Activated T-helper 1 cell treated with anti-CD3 and anti-CD28 coated beads, Interleukin-12 subunit alpha, Interleukin-12 subunit beta, Interleukin-2, Interleukin-4 antibody, amounts not matched to agents 30 ng/mL and 10 ng/mL and 1 ng/mL, durations not matched to agents 14 hours and 24 hours and 36 hours (primary cell): ENCODE measurements at regions not wholly inside any gene's neighbourhood (a gene's known extent, or its start where the extent isn't known, plus 50 kb on each side); places are given as distances from the start of the nearest gene placed in this dataset.

Source experiments
- DNase-seq: peaks from one replicate; pipeline ENCODE4 v3.0.0; 2021; ENCODE audit warnings: low spot score
- H3K27ac Mint-ChIP-seq: one replicate; pipeline ENCODE4 v1.8.0; 2021; ENCODE audit warnings: mild to moderate bottlenecking, mixed read lengths
- H3K27me3 Mint-ChIP-seq: one replicate; pipeline ENCODE4 v1.8.0; 2022; ENCODE audit warnings: mild to moderate bottlenecking, moderate library complexity, mixed read lengths; ENCODE audit not compliant: insufficient read depth
- H3K36me3 Mint-ChIP-seq: one replicate; pipeline ENCODE4 v1.8.0; 2021; ENCODE audit warnings: low read depth, mixed read lengths
- H3K4me1 Mint-ChIP-seq: one replicate; pipeline ENCODE4 v1.8.0; 2021; ENCODE audit warnings: low read depth, mixed read lengths
- H3K4me3 Mint-ChIP-seq: one replicate; pipeline ENCODE4 v1.8.0; 2021; ENCODE audit warnings: mild to moderate bottlenecking, moderate library complexity, mixed read lengths
- H3K9me3 Mint-ChIP-seq: one replicate; pipeline ENCODE4 v1.8.0; 2021; ENCODE audit warnings: mixed read lengths
- intact Hi-C: fragments of 100-400 bp; cut with micrococcal nuclease; formaldehyde crosslinking; loops from one replicate; pipeline ENCODE4 v1.15.1; 2024

DNA sequence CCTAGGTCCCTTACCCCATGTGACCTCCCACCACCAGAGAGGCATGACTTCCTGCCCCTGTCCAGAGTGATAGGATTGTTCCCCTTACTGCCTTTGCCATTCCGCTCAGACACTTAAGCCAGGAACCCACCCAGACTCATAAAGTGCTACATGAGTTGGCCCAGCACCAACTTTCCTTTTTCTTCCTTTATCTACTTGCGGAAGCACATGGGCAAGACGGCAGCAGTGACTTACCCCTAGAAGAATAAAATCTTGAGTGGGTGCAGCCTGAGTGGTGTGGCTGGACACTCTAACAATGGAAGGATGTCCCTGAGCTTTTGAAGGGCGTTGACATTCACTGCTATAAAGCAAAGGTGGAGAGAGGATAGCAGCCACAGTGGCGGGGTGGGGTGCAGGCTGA lies 100.1 kb downstream of the MAB21L3 start:
- no peaks in the 10 kb centered on the region for H3K36me3 Mint-ChIP-seq
- no peaks in the 10 kb centered on the region for H3K4me1 Mint-ChIP-seq
- H3K9me3 Mint-ChIP-seq = no peaks in the 10 kb centered on the region
- H3K4me3 Mint-ChIP-seq = no peak overlapping the region
- DNase-seq = no peak
- intact Hi-C loops = no loop called here
- peaks cover 4% of the 10 kb centered on the region for H3K27me3 Mint-ChIP-seq
- H3K27ac Mint-ChIP-seq = no peak overlapping the region

DNA sequence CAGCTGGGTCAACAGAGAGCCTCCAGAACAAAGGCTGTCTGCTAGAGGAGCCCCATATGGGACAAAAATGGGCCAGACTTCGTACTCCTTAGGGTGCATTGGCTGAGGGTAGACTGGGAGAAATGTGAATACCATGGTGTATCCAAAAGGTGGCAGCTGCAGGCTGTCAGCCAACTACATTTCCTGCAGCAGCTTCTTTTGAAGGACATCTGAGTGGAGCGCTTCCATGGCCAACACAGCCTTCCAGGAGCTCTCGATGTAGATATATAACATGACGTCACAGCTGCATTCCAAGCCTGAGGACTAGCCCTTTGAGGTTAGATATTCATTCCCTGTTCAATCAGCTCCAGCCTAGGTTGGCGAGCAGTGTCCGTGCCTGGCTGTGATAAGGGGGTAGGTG lies 107.7 kb downstream of the MAB21L3 start:
- no peak overlapping the region for H3K27ac Mint-ChIP-seq
- intact Hi-C loops = no loop called here
- H3K36me3 Mint-ChIP-seq = no peaks in the 10 kb centered on the region
- no peak overlapping the region for H3K4me3 Mint-ChIP-seq
- H3K27me3 Mint-ChIP-seq = peaks cover 8% of the 10 kb centered on the region
- no peaks in the 10 kb centered on the region for H3K4me1 Mint-ChIP-seq
- no peaks in the 10 kb centered on the region for H3K9me3 Mint-ChIP-seq
- no peak for DNase-seq

DNA sequence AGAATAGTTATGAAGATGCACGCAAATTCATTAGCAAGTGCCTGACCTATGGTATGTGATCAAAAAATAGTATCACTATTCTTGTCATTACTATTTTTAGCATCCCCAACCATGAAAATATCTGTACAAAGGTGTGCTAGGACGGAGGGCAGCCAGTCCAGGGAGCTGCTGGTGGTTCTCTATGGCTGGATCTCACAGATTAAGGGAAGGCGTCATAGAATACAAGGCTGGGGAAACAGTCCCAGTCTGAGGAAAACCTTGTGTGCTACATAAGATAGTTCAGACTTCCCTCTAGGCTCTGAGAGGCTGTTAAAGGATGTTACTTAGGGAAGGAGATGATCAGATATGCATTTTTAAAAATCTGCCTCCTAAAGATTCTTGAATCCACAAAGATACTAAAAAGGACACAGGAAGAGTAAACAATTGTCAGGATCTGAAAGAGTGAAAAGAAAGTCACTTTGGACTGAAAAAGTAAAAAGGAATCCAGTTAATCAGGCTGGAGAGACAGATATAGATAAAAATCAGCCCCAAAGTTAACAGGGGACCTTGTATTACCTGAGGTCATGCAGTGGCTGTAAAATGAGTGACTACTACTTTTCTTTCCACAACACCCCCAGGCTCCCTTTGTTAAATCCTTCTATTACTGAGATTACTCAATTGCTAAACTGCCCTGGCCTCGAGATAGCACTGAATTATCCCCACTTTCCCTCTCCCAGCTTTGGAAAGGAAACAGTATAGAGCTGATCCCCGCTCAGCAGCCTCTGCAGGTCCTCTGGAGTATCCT lies 108.6 kb downstream of the MAB21L3 start:
- Mint-ChIP-seq H3K4me1 (no peaks in the 10 kb centered on the region), H3K9me3 (no peaks in the 10 kb centered on the region), H3K27ac (no peak overlapping the region), H3K4me3 (no peak overlapping the region), H3K36me3 (no peaks in the 10 kb centered on the region), H3K27me3 (peaks cover 8% of the 10 kb centered on the region)
- intact Hi-C loops = no loop called here
- DNase-seq = no peak

DNA sequence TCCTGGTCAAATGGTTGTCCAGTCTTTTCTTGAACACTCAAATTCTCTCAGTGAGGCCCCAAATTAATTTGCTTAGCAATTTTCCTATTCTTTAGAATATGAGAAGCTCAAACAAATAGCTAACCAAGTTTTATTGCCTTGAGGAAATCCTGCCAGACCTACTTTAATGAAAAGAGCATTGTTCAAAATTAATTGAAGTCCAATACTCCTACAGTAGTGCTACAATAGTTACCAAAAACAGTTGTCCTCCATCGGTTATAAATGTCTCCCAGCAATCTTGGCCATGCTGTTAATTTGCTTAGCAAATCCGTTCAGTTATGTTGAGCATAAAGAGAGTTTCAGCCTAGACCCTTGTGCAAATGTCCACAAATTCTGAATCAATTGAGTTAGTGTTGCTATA lies 112.9 kb downstream of the MAB21L3 start:
- no peak overlapping the region for H3K27ac Mint-ChIP-seq
- H3K27me3 Mint-ChIP-seq = peaks cover 8% of the 10 kb centered on the region
- no peak for DNase-seq
- H3K4me3 Mint-ChIP-seq = no peak overlapping the region
- H3K9me3 Mint-ChIP-seq = no peaks in the 10 kb centered on the region
- H3K36me3 Mint-ChIP-seq = no peaks in the 10 kb centered on the region
- intact Hi-C loops = no loop called here
- peaks cover 4% of the 10 kb centered on the region for H3K4me1 Mint-ChIP-seq

DNA sequence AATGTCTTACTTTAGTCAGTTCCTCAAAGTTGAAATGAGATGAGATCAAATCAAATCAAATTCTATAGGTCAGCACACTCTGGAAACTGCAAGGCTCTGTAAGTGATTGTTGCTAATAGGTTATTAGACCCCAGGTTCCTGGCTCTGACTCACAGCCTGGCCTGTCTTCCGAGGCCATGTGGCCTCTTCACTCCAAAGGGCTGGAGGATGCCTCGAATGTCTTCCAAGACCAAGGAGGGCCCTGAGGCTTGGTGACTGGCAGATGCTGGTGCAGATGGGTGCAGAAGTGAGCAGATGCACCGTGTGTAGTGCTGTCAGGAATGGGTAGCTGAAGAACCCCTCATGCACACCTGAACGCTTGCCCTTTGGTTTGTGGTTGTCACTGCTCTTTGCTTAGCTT lies 113.4 kb downstream of the MAB21L3 start:
- H3K27ac Mint-ChIP-seq = no peak overlapping the region
- peaks cover 4% of the 10 kb centered on the region for H3K4me1 Mint-ChIP-seq
- no peak for DNase-seq
- no peak overlapping the region for H3K4me3 Mint-ChIP-seq
- H3K36me3 Mint-ChIP-seq = no peaks in the 10 kb centered on the region
- intact Hi-C loops = no loop called here
- no peaks in the 10 kb centered on the region for H3K9me3 Mint-ChIP-seq
- peaks cover 7% of the 10 kb centered on the region for H3K27me3 Mint-ChIP-seq

DNA sequence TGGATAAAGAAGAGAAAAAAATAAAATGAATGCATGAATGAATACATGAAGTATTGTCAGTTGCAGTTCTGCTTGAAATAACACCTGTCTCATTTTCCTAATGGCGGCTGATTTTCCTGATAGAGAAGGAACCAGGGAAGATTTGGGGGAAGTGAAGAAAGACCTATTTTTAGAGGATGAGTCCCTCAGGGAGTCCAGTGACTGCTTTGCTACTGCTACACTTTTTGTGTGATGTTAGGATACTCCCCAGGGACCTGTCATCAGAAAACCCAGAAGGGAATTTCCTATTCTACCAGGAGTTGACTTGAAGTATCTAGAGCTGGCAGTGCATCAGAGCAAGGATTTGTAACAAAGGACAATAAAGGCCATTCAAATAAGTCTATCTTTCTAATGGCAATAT lies 114.8 kb downstream of the MAB21L3 start:
- H3K9me3 Mint-ChIP-seq = no peaks in the 10 kb centered on the region
- DNase-seq = no peak
- H3K27ac Mint-ChIP-seq = no peak overlapping the region
- H3K4me3 Mint-ChIP-seq = no peak overlapping the region
- H3K27me3 Mint-ChIP-seq = peaks cover 2% of the 10 kb centered on the region
- intact Hi-C loops = no loop called here
- no peaks in the 10 kb centered on the region for H3K36me3 Mint-ChIP-seq
- peaks cover 4% of the 10 kb centered on the region for H3K4me1 Mint-ChIP-seq

DNA sequence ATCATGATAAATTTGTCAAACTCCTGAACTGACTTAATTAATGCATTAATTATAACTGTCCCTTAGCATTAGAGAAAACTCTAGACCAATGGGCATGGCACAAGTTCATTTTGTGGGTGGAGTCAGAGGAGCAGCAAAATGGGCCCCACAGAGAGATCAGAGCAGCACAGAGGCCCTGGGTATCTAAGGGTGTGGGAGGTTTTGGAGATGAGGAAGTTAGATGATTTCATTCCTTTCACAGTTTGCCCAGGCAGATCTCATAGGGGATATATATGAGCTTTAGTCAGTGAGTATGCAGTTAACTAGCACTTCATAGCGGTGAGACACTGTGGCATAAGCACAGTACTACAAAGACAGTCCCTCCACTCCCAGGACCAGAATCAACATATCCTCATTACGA lies 117.3 kb downstream of the MAB21L3 start:
- Mint-ChIP-seq H3K27me3 (no peaks in the 10 kb centered on the region), H3K4me1 (peaks cover 11% of the 10 kb centered on the region), H3K9me3 (no peaks in the 10 kb centered on the region), H3K27ac (no peak overlapping the region), H3K36me3 (no peaks in the 10 kb centered on the region), H3K4me3 (no peak overlapping the region)
- no peak for DNase-seq
- intact Hi-C loops = no loop called here

DNA sequence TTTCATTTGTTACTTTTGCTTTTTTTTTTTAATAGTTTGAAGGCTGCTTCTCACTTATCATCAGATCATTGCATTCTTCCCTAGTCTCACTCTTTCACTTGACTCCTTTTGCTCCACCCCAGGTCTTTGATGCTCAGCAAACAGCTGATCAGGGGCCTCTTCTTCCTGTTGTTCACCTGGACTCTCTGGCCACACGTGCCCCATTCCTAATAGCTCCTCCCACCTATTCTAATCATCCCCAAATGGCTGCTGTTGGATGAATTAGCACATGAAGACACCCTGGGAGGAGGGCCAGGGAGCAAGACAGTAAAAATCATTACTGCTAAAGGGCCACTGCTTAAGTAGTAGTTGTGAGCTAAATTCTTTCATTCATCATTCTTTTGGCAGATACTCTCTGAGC lies 119.5 kb downstream of the MAB21L3 start:
- no peak for DNase-seq
- peaks cover 3% of the 10 kb centered on the region for H3K27me3 Mint-ChIP-seq
- H3K4me3 Mint-ChIP-seq = no peak overlapping the region
- no peak overlapping the region for H3K27ac Mint-ChIP-seq
- peaks cover 11% of the 10 kb centered on the region for H3K4me1 Mint-ChIP-seq
- no peaks in the 10 kb centered on the region for H3K9me3 Mint-ChIP-seq
- H3K36me3 Mint-ChIP-seq = no peaks in the 10 kb centered on the region
- intact Hi-C loops = loop anchor here (10.0 kb wide), 1 partner anchor 254 kb away; no protein-coding TSS in a partner anchor

DNA sequence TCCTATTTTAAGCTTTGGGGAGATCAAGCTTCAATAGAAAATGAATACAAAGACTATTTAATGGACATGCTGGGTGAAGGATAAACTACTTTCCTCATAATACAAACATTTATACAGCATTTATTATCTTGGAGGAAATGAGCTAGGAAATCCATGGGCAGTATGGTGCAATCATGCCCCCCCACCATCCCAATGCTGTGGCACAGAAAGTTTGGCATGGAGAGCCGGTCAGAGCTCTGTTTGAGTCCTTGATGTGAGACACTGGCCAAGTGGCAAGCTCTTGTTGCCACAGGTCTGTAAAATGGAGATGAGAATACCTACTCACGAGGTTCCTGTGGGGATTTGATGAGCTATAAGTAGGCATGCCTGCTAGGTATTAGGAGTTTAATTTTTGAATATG lies 120.6 kb downstream of the MAB21L3 start:
- Mint-ChIP-seq H3K27ac (no peak overlapping the region), H3K4me3 (no peak overlapping the region), H3K27me3 (peaks cover 3% of the 10 kb centered on the region), H3K4me1 (peaks cover 11% of the 10 kb centered on the region), H3K9me3 (no peaks in the 10 kb centered on the region), H3K36me3 (no peaks in the 10 kb centered on the region)
- DNase-seq = no peak
- intact Hi-C loops = loop anchor here (10.0 kb wide), 1 partner anchor 253 kb away; no protein-coding TSS in a partner anchor

DNA sequence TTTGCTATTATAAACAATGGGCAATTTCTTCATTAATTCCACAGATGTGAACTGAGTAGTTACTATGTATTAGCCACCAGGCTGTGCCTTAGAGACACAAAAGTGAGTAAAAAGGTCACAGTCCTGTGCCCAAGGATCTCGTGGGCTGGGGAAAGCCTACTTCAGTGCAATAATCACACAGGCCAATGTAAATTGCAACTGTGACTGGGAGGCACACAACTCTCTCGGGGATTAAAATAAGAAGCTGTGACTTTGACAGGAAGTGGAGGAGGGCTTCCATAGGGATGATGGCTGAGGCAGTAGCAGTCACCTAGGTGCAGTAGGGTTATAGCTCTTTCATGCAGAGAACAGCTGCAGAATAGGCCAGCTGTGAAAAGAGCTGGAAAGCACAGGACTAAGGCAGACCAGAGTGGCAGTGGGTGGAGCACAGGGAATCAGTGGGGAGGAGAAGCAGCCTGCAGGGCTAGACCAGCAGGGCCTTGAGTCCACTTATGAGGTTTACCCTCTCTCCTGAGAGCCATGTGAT lies 121.9 kb downstream of the MAB21L3 start:
- DNase-seq = no peak
- Mint-ChIP-seq H3K9me3 (no peaks in the 10 kb centered on the region), H3K4me3 (no peak overlapping the region), H3K36me3 (no peaks in the 10 kb centered on the region), H3K4me1 (peaks cover 11% of the 10 kb centered on the region), H3K27me3 (peaks cover 5% of the 10 kb centered on the region), H3K27ac (no peak overlapping the region)
- intact Hi-C loops = loop anchor here (10.0 kb wide), 1 partner anchor 252 kb away; no protein-coding TSS in a partner anchor

DNA sequence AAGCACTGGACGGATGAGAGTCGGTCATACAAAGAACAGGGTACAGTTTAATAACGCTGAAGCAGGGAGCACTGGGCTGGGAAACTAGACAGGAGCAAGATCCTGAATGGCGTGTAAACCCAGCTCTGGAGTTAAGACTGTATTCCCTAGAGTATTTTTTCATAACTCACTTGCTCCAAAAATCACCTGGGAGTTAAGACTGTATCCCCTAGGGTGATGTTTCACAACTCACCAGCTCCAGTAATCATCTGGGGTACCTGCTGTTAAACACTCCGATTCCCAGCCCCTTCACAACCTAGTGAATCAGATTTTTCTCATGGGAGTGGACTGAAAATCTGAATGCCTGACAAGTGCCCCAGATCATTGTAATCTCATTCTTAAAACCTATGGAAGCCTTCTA lies 123.2 kb downstream of the MAB21L3 start:
- intact Hi-C loops = loop anchor here (10.0 kb wide), 1 partner anchor 250 kb away; no protein-coding TSS in a partner anchor
- Mint-ChIP-seq H3K9me3 (no peaks in the 10 kb centered on the region), H3K27me3 (peaks cover 5% of the 10 kb centered on the region), H3K4me3 (no peak overlapping the region), H3K27ac (no peak overlapping the region), H3K36me3 (no peaks in the 10 kb centered on the region), H3K4me1 (peaks cover 7% of the 10 kb centered on the region)
- DNase-seq = no peak

DNA sequence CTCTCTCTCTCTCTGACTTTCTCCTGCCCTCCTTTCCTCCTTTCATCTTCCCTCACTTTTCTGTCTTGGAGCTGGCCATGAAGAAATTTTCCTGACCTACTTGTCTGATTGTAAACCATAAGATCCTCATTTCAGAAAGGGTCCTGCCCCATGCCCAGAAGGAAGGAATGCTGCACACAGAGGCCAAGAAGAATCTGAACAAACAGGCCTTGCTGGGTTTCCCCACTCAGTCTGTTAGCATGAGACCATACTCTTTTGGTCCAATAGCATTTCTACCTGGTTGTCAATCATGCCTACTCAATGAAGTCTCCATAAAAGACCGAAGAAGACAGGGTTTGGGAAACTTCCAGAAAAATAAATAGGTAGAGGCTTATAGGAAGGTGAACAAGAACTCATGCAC lies 128.7 kb downstream of the MAB21L3 start:
- no peaks in the 10 kb centered on the region for H3K9me3 Mint-ChIP-seq
- no peak overlapping the region for H3K27ac Mint-ChIP-seq
- H3K4me1 Mint-ChIP-seq = no peaks in the 10 kb centered on the region
- no peaks in the 10 kb centered on the region for H3K36me3 Mint-ChIP-seq
- no peak overlapping the region for H3K4me3 Mint-ChIP-seq
- no peak for DNase-seq
- peaks cover 5% of the 10 kb centered on the region for H3K27me3 Mint-ChIP-seq
- intact Hi-C loops = loop anchor here (10.0 kb wide), 1 partner anchor 245 kb away; no protein-coding TSS in a partner anchor

DNA sequence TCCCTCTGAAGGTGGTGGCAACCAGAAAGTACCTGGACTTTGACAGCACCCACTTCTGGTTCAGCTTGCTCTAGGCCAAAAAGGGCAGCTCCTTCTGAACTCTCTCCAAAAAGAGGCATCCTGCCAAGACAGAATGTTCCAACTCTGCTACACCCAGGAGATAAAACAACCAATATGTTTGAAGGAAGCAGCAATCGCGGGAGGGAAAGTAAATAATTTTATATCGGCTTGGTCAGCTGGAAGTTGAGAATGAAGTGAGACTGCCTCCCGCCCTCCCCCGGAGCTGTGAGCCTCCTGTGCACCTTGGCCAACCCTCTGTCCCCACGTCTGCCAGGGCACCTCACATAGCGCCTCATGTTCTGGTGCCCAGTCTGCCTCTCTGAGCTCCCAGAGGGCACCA lies 130.3 kb upstream of the ATP1A1 start:
- intact Hi-C loops = no loop called here
- no peaks in the 10 kb centered on the region for H3K4me1 Mint-ChIP-seq
- H3K27me3 Mint-ChIP-seq = peaks cover 5% of the 10 kb centered on the region
- no peak for DNase-seq
- H3K27ac Mint-ChIP-seq = no peak overlapping the region
- no peaks in the 10 kb centered on the region for H3K9me3 Mint-ChIP-seq
- no peaks in the 10 kb centered on the region for H3K36me3 Mint-ChIP-seq
- H3K4me3 Mint-ChIP-seq = no peak overlapping the region
